DND-41 (cell line): ENCODE measurements at regions not wholly inside any gene's neighbourhood (a gene's known extent, or its start where the extent isn't known, plus 50 kb on each side); places are given as distances from the start of the nearest gene placed in this dataset.

Experiments used
- ATAC-seq: fragments of 200-7000 bp; cut with Tn5 transposase; 3 replicates; pipeline ENCODE4 v1.9.1; 2021; ENCODE audit warnings: low read depth; ENCODE audit not compliant: insufficient read depth
- DNase-seq: peaks from one replicate; pipeline ENCODE4 v3.0.0-alpha.2; 2020
- H2AFZ ChIP-seq: 2 replicates; pipeline ENCODE4 v1.6.0; 2012; ENCODE audit warnings: low read depth, low read length
- H3K27ac ChIP-seq: 2 replicates; pipeline ENCODE4 v1.5.1; 2012; ENCODE audit warnings: low read length, inconsistent platforms
- H3K27me3 ChIP-seq: fragments of 200-600 bp; sonication (generic); 2 replicates; pipeline ENCODE4 v1.6.0; 2012; ENCODE audit warnings: low read length, mild to moderate bottlenecking, inconsistent platforms; ENCODE audit not compliant: insufficient read depth, poor library complexity
- H3K36me3 ChIP-seq: 2 replicates; pipeline ENCODE4 v1.5.1; 2012; ENCODE audit warnings: low read length, inconsistent platforms; ENCODE audit not compliant: insufficient read depth
- H3K4me1 ChIP-seq: 2 replicates; pipeline ENCODE4 v1.5.1; 2012; ENCODE audit warnings: mild to moderate bottlenecking, low read length; ENCODE audit not compliant: insufficient read depth
- H3K4me2 ChIP-seq: 2 replicates; pipeline ENCODE4 v1.6.0; 2012; ENCODE audit warnings: mild to moderate bottlenecking, moderate library complexity, low read length, inconsistent platforms; ENCODE audit not compliant: insufficient read depth
- H3K4me3 ChIP-seq, 2 experiments: fragments of 200-600 bp in 1 of 2; shearing (Covaris generic) in 1 of 2; 2 replicates each; pipeline ENCODE4 v1.5.1; 2012 to 2016; ENCODE audit warnings: inconsistent platforms in 2 of 2, low read length in 2 of 2, mild to moderate bottlenecking in 2 of 2, low read depth in 1 of 2, moderate library complexity in 1 of 2
- H3K79me2 ChIP-seq: 2 replicates; pipeline ENCODE4 v1.6.0; 2012; ENCODE audit warnings: low read length, inconsistent platforms; ENCODE audit not compliant: insufficient read depth
- H3K9ac ChIP-seq: 2 replicates; pipeline ENCODE4 v1.6.0; 2012; ENCODE audit warnings: low read depth, mild to moderate bottlenecking, inconsistent platforms, low read length, moderate library complexity
- H3K9me3 ChIP-seq: 2 replicates; pipeline ENCODE4 v1.5.1; 2012; ENCODE audit warnings: low read length, moderate library complexity, mild to moderate bottlenecking, inconsistent platforms; ENCODE audit not compliant: insufficient read depth, severe bottlenecking
- H4K20me1 ChIP-seq: 2 replicates; pipeline ENCODE4 v1.6.0; 2012; ENCODE audit warnings: low read length; ENCODE audit not compliant: insufficient read depth
- CTCF ChIP-seq: IDR thresholded peaks from 2 replicates; pipeline ENCODE4 v1.5.1; 2012; ENCODE audit warnings: borderline replicate concordance, low read length, moderate library complexity, mild to moderate bottlenecking; ENCODE audit not compliant: poor library complexity, severe bottlenecking; ENCODE audit errors: extremely low read depth
- EZH2 ChIP-seq: IDR thresholded peaks from 3 replicates; pipeline ENCODE4 v1.6.1; 2012; ENCODE audit warnings: borderline replicate concordance, low read depth, mild to moderate bottlenecking, moderate library complexity, low read length, inconsistent platforms; ENCODE audit not compliant: severe bottlenecking

GRCh38 chr20:62536871-62537401, 61.1 kb upstream of the GATA5 start:
- DNase-seq (no peak), ATAC-seq (no peak)
- no peak overlapping the region for H2AFZ ChIP-seq
- H3K4me3 ChIP-seq, result no peak overlapping the region
- H3K9me3 ChIP-seq, result no peaks in the 10 kb centered on the region
- no peak overlapping the region for H3K4me2 ChIP-seq
- no peak overlapping the region for H3K27ac ChIP-seq
- H3K36me3 ChIP-seq, result no peaks in the 10 kb centered on the region
- H3K4me1 ChIP-seq, result no peaks in the 10 kb centered on the region
- no peaks in the 10 kb centered on the region for H3K27me3 ChIP-seq
- H4K20me1 ChIP-seq, result peaks cover 9% of the 10 kb centered on the region
- TF ChIP-seq CTCF (no peak), EZH2 (no peak)
- no peaks in the 10 kb centered on the region for H3K79me2 ChIP-seq
- H3K9ac ChIP-seq, result no peak overlapping the region

GRCh38 chr20:62537649-62538292, 62.0 kb upstream of the GATA5 start:
- peaks cover 15% of the 10 kb centered on the region for H4K20me1 ChIP-seq
- no peaks in the 10 kb centered on the region for H3K36me3 ChIP-seq
- TF ChIP-seq EZH2 (no peak), CTCF (no peak)
- H3K4me3 ChIP-seq, result no peak overlapping the region
- no peaks in the 10 kb centered on the region for H3K4me1 ChIP-seq
- H3K4me2 ChIP-seq, result no peak overlapping the region
- no peak overlapping the region for H2AFZ ChIP-seq
- no peak for ATAC-seq
- H3K27ac ChIP-seq, result no peak overlapping the region
- no peaks in the 10 kb centered on the region for H3K79me2 ChIP-seq
- H3K9ac ChIP-seq, result no peak overlapping the region
- no peaks in the 10 kb centered on the region for H3K27me3 ChIP-seq
- H3K9me3 ChIP-seq, result no peaks in the 10 kb centered on the region
- DNase-seq, result no peak

GRCh38 chr20:62539198-62540045, 63.6 kb upstream of the GATA5 start:
- Histone ChIP-seq H3K79me2 (no peaks in the 10 kb centered on the region), H3K4me3 (no peak overlapping the region), H2AFZ (no peak overlapping the region), H3K27ac (no peak overlapping the region), H3K27me3 (no peaks in the 10 kb centered on the region), H4K20me1 (peaks cover 16% of the 10 kb centered on the region), H3K9me3 (no peaks in the 10 kb centered on the region), H3K4me2 (no peak overlapping the region), H3K4me1 (no peaks in the 10 kb centered on the region), H3K36me3 (no peaks in the 10 kb centered on the region), H3K9ac (no peak overlapping the region)
- DNase-seq (no peak), ATAC-seq (no peak)
- TF ChIP-seq EZH2 (no peak), CTCF (no peak)
